Body of pancreas (tissue), 4 donors: ENCODE measurements at regions not wholly inside any gene's neighbourhood (a gene's known extent, or its start where the extent isn't known, plus 50 kb on each side); places are given as distances from the start of the nearest gene placed in this dataset.

Experiments
- ATAC-seq: fragments of 150-250 bp; one replicate; pipeline ENCODE4 v1.9.1; 2016
- DNase-seq, 4 donors: peaks; one replicate each; pipeline ENCODE4 v3.0.0-alpha.2; 2019
- H3K27ac ChIP-seq, 4 donors: fragments of 200-600 bp; sonication (generic); 1 replicate in 3 of 4; 2 replicates in 1 of 4; pipeline versions ENCODE4 v1.5.1 to v1.6.1; 2016 to 2019; ENCODE audit warnings: mild to moderate bottlenecking in 1 of 4, mixed read lengths in 1 of 4, moderate library complexity in 1 of 4
- H3K27me3 ChIP-seq, 2 donors: fragments of 200-600 bp; sonication (generic); one replicate each; pipeline ENCODE4 v1.6.0; 2016; ENCODE audit warnings: mild to moderate bottlenecking in 1 of 2
- H3K36me3 ChIP-seq, 2 donors: fragments of 200-600 bp; sonication (generic); replicated peaks in 1 of 2; 2 replicates each; pipeline ENCODE4 v1.5.1; 2016; ENCODE audit warnings: low read depth in 2 of 2; ENCODE audit not compliant: insufficient read depth in 1 of 2
- H3K4me1 ChIP-seq: fragments of 200-600 bp; sonication (generic); one replicate; pipeline ENCODE4 v1.6.0; 2016
- H3K4me3 ChIP-seq, 2 donors: fragments of 200-600 bp; sonication (generic); 1 replicate in 1 of 2; 2 replicates in 1 of 2; pipeline ENCODE4 v1.5.1; 2016 to 2019
- H3K9me3 ChIP-seq, 3 donors: fragments of 200-600 bp; sonication (generic); 1 replicate in 2 of 3; 2 replicates in 1 of 3; pipeline ENCODE4 v1.5.1; 2016
- POLR2A ChIP-seq, 3 donors: fragments of 450-650 bp; IDR thresholded peaks; one replicate each; pipeline ENCODE4 v1.6.1; 2016; ENCODE audit warnings: antibody characterized with exemption in 3 of 3, mild to moderate bottlenecking in 2 of 3
- WGBS, 2 donors: methylation state at CpG; one replicate each; pipeline ENCODE4 v1.1.5; 2017; 5-methylcytosine and 5-hydroxymethylcytosine counted together
- intact Hi-C: fragments of 100-400 bp; cut with DNase I; formaldehyde crosslinking; loops from one replicate; pipeline ENCODE4 v1.15.1; 2023
- TF ChIP-seq, protein P1 (sequence below), 7 experiments: fragments of 450-650 bp in 4 of 7; fragments of 200-600 bp in 3 of 7; sonication (generic) in 3 of 7; IDR thresholded peaks; one replicate each; pipeline ENCODE4 v1.5.1; 2016 to 2019; ENCODE audit warnings: antibody characterized with exemption in 7 of 7

DNA sequence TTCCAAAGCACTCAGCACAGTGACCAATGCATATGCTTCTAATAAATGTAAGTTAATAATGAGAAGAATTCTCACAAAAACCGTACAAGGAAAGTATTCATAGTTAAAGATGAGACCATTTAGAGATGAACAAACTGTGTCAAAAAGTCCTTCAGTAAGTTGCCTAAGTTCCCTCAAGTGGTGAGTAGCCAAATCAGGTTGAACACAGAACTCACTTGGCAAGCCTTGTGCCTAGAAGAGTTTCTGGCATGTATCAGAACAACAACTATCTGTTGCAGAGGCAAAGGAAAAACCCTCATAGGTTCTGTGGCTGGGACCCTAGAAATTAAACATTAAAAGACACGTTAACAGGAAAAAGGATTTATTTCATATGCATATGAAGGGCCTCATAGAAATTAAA, 129.6 kb upstream of the DOK5 start:
- no peak for ATAC-seq
- no peaks in the 10 kb centered on the region for H3K9me3 ChIP-seq
- no peak for TF ChIP-seq POLR2A (IDR thresholded peaks at IDR 0.05)
- TF ChIP-seq, protein P1, sequence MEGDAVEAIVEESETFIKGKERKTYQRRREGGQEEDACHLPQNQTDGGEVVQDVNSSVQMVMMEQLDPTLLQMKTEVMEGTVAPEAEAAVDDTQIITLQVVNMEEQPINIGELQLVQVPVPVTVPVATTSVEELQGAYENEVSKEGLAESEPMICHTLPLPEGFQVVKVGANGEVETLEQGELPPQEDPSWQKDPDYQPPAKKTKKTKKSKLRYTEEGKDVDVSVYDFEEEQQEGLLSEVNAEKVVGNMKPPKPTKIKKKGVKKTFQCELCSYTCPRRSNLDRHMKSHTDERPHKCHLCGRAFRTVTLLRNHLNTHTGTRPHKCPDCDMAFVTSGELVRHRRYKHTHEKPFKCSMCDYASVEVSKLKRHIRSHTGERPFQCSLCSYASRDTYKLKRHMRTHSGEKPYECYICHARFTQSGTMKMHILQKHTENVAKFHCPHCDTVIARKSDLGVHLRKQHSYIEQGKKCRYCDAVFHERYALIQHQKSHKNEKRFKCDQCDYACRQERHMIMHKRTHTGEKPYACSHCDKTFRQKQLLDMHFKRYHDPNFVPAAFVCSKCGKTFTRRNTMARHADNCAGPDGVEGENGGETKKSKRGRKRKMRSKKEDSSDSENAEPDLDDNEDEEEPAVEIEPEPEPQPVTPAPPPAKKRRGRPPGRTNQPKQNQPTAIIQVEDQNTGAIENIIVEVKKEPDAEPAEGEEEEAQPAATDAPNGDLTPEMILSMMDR (IDR thresholded peaks at IDR 0.05) = no peak
- WGBS, 2 donors = 56 to 69% methylated on average over 2 of the region's 2 CpGs
- DNase-seq = no peak
- no peak overlapping the region for H3K27ac ChIP-seq
- H3K27me3 ChIP-seq = no peaks in the 10 kb centered on the region
- peaks cover 2% of the 10 kb centered on the region for H3K4me1 ChIP-seq
- H3K36me3 ChIP-seq = no peaks in the 10 kb centered on the region
- intact Hi-C loops = no loop called here
- H3K4me3 ChIP-seq = no peak overlapping the region

DNA sequence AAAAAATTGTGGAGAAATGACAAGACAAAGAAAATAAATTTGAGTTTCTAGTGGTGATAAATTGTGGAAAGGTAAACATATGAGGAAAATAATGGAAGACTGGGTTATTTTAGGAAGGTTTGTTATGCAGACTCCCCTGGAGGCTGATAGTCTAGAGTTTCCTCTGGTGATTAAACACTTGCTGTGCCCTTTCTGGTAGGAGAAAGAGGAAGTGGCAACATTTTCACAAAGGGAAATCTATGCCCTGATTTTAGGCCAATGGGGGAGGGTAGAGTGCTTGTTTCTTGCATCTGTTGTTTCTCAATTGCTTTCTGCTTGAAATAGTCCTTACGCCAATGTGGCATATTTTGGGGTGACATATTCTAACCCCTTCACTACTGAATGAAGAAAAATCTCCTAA, 129.1 kb upstream of the DOK5 start:
- Histone ChIP-seq H3K4me1 (no peaks in the 10 kb centered on the region), H3K9me3 (no peaks in the 10 kb centered on the region), H3K27ac (no peak overlapping the region), H3K27me3 (no peaks in the 10 kb centered on the region), H3K4me3 (no peak overlapping the region), H3K36me3 (no peaks in the 10 kb centered on the region)
- ATAC-seq (no peak), DNase-seq (no peak)
- WGBS, 2 donors = 85 to 100% methylated on average over 1 of the region's 1 CpG
- intact Hi-C loops = no loop called here
- TF ChIP-seq POLR2A (IDR thresholded peaks at IDR 0.05) = no peak
- TF ChIP-seq, protein P1 (IDR thresholded peaks at IDR 0.05) = no peak

DNA sequence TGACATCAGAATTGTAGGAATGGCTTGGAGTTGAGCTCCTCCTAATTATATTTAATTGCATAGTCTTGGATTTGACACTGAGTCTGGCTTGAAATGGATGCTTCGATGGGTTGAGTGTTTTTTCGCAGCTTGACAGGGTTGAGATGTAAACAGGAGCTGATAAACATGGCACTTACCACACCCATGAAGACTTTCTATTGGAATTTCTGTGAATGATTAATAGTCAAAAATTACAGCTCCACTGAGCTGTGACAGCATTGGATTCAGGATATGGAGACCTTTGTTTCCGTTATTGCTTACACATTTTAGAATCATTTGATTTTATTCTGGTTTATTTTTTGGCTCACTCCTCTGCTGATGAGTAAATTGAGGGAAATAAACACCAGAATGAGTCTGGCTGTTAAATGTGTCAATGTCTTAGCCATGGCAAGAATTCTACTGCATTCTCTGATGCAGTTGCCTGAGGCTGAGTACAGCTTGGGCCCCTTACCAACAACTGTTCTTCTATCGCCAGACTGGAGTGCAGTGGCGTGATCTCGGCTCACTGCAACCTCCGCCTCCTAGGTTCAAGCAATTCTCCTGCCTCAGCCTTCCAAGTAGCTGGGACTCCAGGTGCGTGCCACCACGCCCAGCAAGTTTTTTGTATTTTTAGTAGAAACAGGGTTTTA, 128.1 kb upstream of the DOK5 start:
- DNase-seq = no peak
- TF ChIP-seq, protein P1 (IDR thresholded peaks at IDR 0.05) = no peak
- TF ChIP-seq POLR2A (IDR thresholded peaks at IDR 0.05) = no peak
- Histone ChIP-seq H3K9me3 (no peaks in the 10 kb centered on the region), H3K4me1 (no peaks in the 10 kb centered on the region), H3K27ac (no peak overlapping the region), H3K4me3 (no peak overlapping the region), H3K36me3 (no peaks in the 10 kb centered on the region), H3K27me3 (no peaks in the 10 kb centered on the region)
- 73 to 75% methylated on average over 9 of the region's 9 CpGs for WGBS, 2 donors
- no peak for ATAC-seq
- intact Hi-C loops = no loop called here

DNA sequence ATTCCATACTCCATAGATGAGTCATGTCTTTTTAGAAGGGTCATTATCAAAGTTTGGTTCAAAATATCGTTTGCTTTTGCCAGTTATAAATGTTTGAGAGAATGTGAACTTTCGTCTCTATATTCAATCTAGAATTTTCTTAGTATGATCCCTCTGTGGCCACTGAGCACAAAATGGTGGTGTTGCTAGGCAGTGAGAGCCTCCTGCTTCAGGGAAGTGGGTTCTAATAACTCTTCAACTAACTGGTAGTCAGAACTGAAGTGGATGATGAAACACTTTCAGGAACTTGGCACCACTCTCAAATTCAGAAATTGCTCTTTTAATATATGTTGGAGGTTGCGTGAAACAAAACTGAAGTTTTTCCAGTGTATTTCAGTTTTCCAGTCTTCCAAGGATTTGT, 125.0 kb upstream of the DOK5 start:
- Histone ChIP-seq H3K27ac (no peak overlapping the region), H3K27me3 (no peaks in the 10 kb centered on the region), H3K9me3 (no peaks in the 10 kb centered on the region), H3K4me3 (no peak overlapping the region), H3K36me3 (no peaks in the 10 kb centered on the region), H3K4me1 (no peaks in the 10 kb centered on the region)
- no peak for DNase-seq
- no peak for ATAC-seq
- 52 to 57% methylated on average over 3 of the region's 3 CpGs for WGBS, 2 donors
- intact Hi-C loops = no loop called here
- TF ChIP-seq POLR2A (IDR thresholded peaks at IDR 0.05) = no peak
- TF ChIP-seq, protein P1 (IDR thresholded peaks at IDR 0.05) = no peak
